ENCODE measurements at regions not wholly inside any gene's neighbourhood (a gene's known extent, or its start where the extent isn't known, plus 50 kb on each side); places are given as distances from the start of the nearest gene placed in this dataset.

GRCh38 chr17:63069245-63069644 lies 103.2 kb downstream of the TANC2 start:
- Histone ChIP-seq H3K4me1 (replicated peaks; ENCODE audit: insufficient read depth) (no peaks in the 10 kb centered on the region), H3K4me2 (no peak overlapping the region), H3F3A (ENCODE audit: insufficient read depth, low read depth) (peaks cover 30% of the 10 kb centered on the region; the same call in 1 of the 2 replicates), H3K27ac (no peak overlapping the region), H3K4me3 (no peak overlapping the region), H2AFZ (no peak overlapping the region), H3K27me3 (ENCODE audit: insufficient read depth, low read depth) (no peaks in the 10 kb centered on the region), H3K79me2 (ENCODE audit: low read depth) (peaks cover 85% of the 10 kb centered on the region), H4K20me1 (ENCODE audit: insufficient read depth) (peaks cover 62% of the 10 kb centered on the region), H3K9me2 (ENCODE audit: insufficient read depth) (no peaks in the 10 kb centered on the region), H3K36me3 (ENCODE audit: low read depth) (peaks cover 14% of the 10 kb centered on the region; the same call in 1 of the 2 replicates), H3K9me3 (ENCODE audit: insufficient read depth, low read depth) (no peaks in the 10 kb centered on the region)
- TF ChIP-seq CTCF (conservative IDR thresholded peaks at IDR 0.05) (no peak), EZH2 (IDR thresholded peaks at IDR 0.05; ENCODE audit: low read depth) (no peak)
- BruUV-seq (replicated peaks): no TSS peak
- ChIA-PET CTCF (no interaction called here), POLR2A (ENCODE audit: unreplicated experiment) (interaction anchor here (0.6 kb wide), 1 partner anchor 29 kb away, joined by 3 read pairs; no protein-coding TSS in a partner anchor)
- no peak for DNase-seq
- intact Hi-C loops (cut with micrococcal nuclease; ENCODE audit: unreplicated experiment): no loop called here

GRCh38 chr17:63070031-63070430 lies 104.0 kb downstream of the TANC2 start:
- no peak overlapping the region for H3K27ac ChIP-seq
- H3K27me3 ChIP-seq (ENCODE audit: insufficient read depth, low read depth): no peaks in the 10 kb centered on the region
- ChIA-PET CTCF (no interaction called here), POLR2A (ENCODE audit: unreplicated experiment) (no interaction called here)
- no peak overlapping the region for H3K4me3 ChIP-seq
- peaks cover 30% of the 10 kb centered on the region; the same call in 1 of the 2 replicates for H3F3A ChIP-seq (ENCODE audit: insufficient read depth, low read depth)
- H3K9me3 ChIP-seq (ENCODE audit: insufficient read depth, low read depth): no peaks in the 10 kb centered on the region
- H3K4me2 ChIP-seq: no peak overlapping the region
- H3K4me1 ChIP-seq (replicated peaks; ENCODE audit: insufficient read depth): no peaks in the 10 kb centered on the region
- no peaks in the 10 kb centered on the region for H3K9me2 ChIP-seq (ENCODE audit: insufficient read depth)
- intact Hi-C loops (cut with micrococcal nuclease; ENCODE audit: unreplicated experiment): no loop called here
- no peak for DNase-seq
- BruUV-seq (replicated peaks): no TSS peak
- H3K79me2 ChIP-seq (ENCODE audit: low read depth): peaks cover 83% of the 10 kb centered on the region
- TF ChIP-seq CTCF (conservative IDR thresholded peaks at IDR 0.05): no peak
- H2AFZ ChIP-seq: no peak overlapping the region
- peaks cover 63% of the 10 kb centered on the region for H4K20me1 ChIP-seq (ENCODE audit: insufficient read depth)
- peaks cover 17% of the 10 kb centered on the region; the same call in 1 of the 2 replicates for H3K36me3 ChIP-seq (ENCODE audit: low read depth)

GRCh38 chr17:63071797-63072196 lies 105.8 kb downstream of the TANC2 start:
- Histone ChIP-seq H3K27ac (no peak overlapping the region), H4K20me1 (ENCODE audit: insufficient read depth) (peaks cover 47% of the 10 kb centered on the region), H3K36me3 (ENCODE audit: low read depth) (0 out of 2 replicates have a peak, but pooled peaks cover 15% of the 10 kb centered on the region), H3K4me3 (no peak overlapping the region), H3K4me2 (no peak overlapping the region), H3K9me3 (ENCODE audit: insufficient read depth, low read depth) (no peaks in the 10 kb centered on the region), H3F3A (ENCODE audit: insufficient read depth, low read depth) (peaks cover 31% of the 10 kb centered on the region; the same call in 1 of the 2 replicates), H2AFZ (no peak overlapping the region), H3K27me3 (ENCODE audit: insufficient read depth, low read depth) (no peaks in the 10 kb centered on the region), H3K79me2 (ENCODE audit: low read depth) (peaks cover 67% of the 10 kb centered on the region), H3K9me2 (ENCODE audit: insufficient read depth) (no peaks in the 10 kb centered on the region), H3K4me1 (replicated peaks; ENCODE audit: insufficient read depth) (no peaks in the 10 kb centered on the region)
- intact Hi-C loops (cut with micrococcal nuclease; ENCODE audit: unreplicated experiment): no loop called here
- TF ChIP-seq EZH2 (IDR thresholded peaks at IDR 0.05; ENCODE audit: low read depth) (no peak), CTCF (conservative IDR thresholded peaks at IDR 0.05) (no peak)
- no peak for DNase-seq
- BruUV-seq (replicated peaks): no TSS peak
- POLR2A ChIA-PET (ENCODE audit: unreplicated experiment): no interaction called here
- CTCF ChIA-PET: no interaction called here
